K562 (cell line): ENCODE measurements at regions not wholly inside any gene's neighbourhood (a gene's known extent, or its start where the extent isn't known, plus 50 kb on each side); places are given as distances from the start of the nearest gene placed in this dataset.

Experiments used
- ARHGAP35 ChIP-seq: fragments of 450-650 bp; IDR thresholded peaks from 2 replicates; pipeline ENCODE4 v1.6.1; 2018; ENCODE audit not compliant: partially characterized antibody
- NR2C2 ChIP-seq, 2 experiments: fragments of 200-800 bp in 1 of 2; sonication (Bioruptor generic) in 1 of 2; sonication (generic) in 1 of 2; formaldehyde crosslinking in 1 of 2; IDR thresholded peaks; 2 replicates each; pipeline versions ENCODE4 v1.6.1 to v1.8.0; 2016 to 2022; ENCODE audit warnings: mild to moderate bottlenecking in 1 of 2, missing compliant biosample characterization in 1 of 2, missing genetic modification characterization in 1 of 2, missing genetic modification reagents in 1 of 2
- RHOXF2B ChIP-seq: fragments of 250-450 bp; sonication (Bioruptor Pico); conservative IDR thresholded peaks from 2 replicates; pipeline ENCODE4 v1.5.1; 2021
- ZNF274 ChIP-seq: IDR thresholded peaks from 2 replicates; pipeline ENCODE4 v1.6.1; 2011; ENCODE audit warnings: low read depth, mild to moderate bottlenecking, low read length, moderate library complexity, borderline replicate concordance
- TF ChIP-seq, protein P1 (sequence below): sonication (generic); formaldehyde crosslinking; IDR thresholded peaks from 2 replicates; pipeline ENCODE4 v1.8.1; 2023; ENCODE audit warnings: mild to moderate bottlenecking, missing genetic modification reagents
- TF ChIP-seq, protein P2 (sequence below): sonication (generic); formaldehyde crosslinking; IDR thresholded peaks from 2 replicates; pipeline ENCODE4 v1.8.0; 2022; ENCODE audit warnings: missing genetic modification reagents, mild to moderate bottlenecking, borderline replicate concordance
- TF ChIP-seq, protein P3 (sequence below): fragments of 250-450 bp; sonication (Bioruptor Pico); IDR thresholded peaks from 2 replicates; pipeline ENCODE4 v1.6.1; 2021; ENCODE audit warnings: mild to moderate bottlenecking
- TF ChIP-seq, protein P4 (sequence below): fragments of 450-650 bp; IDR thresholded peaks from 2 replicates; pipeline ENCODE4 v1.6.1; 2016; ENCODE audit warnings: mild to moderate bottlenecking, moderate library complexity

DNA sequence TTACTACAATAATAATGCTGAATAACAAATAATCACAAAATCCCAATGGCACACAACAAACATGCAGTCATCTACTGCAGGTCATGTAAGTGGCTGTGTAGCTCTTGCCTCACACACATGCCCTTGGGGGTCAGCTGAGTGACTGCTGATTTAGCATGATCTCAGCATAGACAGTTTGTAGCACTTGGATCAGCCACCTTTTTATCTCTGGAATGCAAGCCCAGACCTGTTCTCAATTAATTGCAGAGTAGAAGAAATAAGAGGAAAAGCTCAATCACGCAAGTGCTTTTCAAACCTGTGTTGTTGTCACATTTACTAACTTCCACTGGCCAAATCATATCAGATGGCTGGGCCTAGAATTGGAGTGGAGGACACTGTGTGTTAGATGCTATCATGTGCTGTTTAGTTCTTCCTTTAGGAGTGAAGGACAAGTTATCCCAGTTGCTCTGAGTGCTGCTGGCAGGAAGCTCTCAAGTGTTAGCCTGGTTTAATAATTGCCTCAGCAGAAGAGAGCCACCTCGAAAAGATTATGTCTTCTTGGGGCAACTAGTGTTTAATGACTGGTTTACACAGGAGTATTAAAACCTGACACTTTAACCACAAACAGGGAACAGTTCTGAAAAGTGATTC is 128.3 kb upstream of the EPHA5 start (continued):
- TF ChIP-seq, protein P1, sequence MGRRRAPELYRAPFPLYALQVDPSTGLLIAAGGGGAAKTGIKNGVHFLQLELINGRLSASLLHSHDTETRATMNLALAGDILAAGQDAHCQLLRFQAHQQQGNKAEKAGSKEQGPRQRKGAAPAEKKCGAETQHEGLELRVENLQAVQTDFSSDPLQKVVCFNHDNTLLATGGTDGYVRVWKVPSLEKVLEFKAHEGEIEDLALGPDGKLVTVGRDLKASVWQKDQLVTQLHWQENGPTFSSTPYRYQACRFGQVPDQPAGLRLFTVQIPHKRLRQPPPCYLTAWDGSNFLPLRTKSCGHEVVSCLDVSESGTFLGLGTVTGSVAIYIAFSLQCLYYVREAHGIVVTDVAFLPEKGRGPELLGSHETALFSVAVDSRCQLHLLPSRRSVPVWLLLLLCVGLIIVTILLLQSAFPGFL (CRISPR knock-in tag), result no peak
- TF ChIP-seq NR2C2 (CRISPR knock-in tag; IDR thresholded peaks at IDR 0.05), result no peak
- TF ChIP-seq NR2C2 (tag; IDR thresholded peaks at IDR 0.05), result no peak
- no peak for TF ChIP-seq ZNF274
- TF ChIP-seq, protein P2, sequence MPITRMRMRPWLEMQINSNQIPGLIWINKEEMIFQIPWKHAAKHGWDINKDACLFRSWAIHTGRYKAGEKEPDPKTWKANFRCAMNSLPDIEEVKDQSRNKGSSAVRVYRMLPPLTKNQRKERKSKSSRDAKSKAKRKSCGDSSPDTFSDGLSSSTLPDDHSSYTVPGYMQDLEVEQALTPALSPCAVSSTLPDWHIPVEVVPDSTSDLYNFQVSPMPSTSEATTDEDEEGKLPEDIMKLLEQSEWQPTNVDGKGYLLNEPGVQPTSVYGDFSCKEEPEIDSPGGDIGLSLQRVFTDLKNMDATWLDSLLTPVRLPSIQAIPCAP (CRISPR knock-in tag), result no peak
- TF ChIP-seq ARHGAP35, result no peak
- TF ChIP-seq, protein P3, sequence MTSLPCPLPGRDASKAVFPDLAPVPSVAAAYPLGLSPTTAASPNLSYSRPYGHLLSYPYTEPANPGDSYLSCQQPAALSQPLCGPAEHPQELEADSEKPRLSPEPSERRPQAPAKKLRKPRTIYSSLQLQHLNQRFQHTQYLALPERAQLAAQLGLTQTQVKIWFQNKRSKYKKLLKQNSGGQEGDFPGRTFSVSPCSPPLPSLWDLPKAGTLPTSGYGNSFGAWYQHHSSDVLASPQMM, result no peak
- TF ChIP-seq, protein P4, sequence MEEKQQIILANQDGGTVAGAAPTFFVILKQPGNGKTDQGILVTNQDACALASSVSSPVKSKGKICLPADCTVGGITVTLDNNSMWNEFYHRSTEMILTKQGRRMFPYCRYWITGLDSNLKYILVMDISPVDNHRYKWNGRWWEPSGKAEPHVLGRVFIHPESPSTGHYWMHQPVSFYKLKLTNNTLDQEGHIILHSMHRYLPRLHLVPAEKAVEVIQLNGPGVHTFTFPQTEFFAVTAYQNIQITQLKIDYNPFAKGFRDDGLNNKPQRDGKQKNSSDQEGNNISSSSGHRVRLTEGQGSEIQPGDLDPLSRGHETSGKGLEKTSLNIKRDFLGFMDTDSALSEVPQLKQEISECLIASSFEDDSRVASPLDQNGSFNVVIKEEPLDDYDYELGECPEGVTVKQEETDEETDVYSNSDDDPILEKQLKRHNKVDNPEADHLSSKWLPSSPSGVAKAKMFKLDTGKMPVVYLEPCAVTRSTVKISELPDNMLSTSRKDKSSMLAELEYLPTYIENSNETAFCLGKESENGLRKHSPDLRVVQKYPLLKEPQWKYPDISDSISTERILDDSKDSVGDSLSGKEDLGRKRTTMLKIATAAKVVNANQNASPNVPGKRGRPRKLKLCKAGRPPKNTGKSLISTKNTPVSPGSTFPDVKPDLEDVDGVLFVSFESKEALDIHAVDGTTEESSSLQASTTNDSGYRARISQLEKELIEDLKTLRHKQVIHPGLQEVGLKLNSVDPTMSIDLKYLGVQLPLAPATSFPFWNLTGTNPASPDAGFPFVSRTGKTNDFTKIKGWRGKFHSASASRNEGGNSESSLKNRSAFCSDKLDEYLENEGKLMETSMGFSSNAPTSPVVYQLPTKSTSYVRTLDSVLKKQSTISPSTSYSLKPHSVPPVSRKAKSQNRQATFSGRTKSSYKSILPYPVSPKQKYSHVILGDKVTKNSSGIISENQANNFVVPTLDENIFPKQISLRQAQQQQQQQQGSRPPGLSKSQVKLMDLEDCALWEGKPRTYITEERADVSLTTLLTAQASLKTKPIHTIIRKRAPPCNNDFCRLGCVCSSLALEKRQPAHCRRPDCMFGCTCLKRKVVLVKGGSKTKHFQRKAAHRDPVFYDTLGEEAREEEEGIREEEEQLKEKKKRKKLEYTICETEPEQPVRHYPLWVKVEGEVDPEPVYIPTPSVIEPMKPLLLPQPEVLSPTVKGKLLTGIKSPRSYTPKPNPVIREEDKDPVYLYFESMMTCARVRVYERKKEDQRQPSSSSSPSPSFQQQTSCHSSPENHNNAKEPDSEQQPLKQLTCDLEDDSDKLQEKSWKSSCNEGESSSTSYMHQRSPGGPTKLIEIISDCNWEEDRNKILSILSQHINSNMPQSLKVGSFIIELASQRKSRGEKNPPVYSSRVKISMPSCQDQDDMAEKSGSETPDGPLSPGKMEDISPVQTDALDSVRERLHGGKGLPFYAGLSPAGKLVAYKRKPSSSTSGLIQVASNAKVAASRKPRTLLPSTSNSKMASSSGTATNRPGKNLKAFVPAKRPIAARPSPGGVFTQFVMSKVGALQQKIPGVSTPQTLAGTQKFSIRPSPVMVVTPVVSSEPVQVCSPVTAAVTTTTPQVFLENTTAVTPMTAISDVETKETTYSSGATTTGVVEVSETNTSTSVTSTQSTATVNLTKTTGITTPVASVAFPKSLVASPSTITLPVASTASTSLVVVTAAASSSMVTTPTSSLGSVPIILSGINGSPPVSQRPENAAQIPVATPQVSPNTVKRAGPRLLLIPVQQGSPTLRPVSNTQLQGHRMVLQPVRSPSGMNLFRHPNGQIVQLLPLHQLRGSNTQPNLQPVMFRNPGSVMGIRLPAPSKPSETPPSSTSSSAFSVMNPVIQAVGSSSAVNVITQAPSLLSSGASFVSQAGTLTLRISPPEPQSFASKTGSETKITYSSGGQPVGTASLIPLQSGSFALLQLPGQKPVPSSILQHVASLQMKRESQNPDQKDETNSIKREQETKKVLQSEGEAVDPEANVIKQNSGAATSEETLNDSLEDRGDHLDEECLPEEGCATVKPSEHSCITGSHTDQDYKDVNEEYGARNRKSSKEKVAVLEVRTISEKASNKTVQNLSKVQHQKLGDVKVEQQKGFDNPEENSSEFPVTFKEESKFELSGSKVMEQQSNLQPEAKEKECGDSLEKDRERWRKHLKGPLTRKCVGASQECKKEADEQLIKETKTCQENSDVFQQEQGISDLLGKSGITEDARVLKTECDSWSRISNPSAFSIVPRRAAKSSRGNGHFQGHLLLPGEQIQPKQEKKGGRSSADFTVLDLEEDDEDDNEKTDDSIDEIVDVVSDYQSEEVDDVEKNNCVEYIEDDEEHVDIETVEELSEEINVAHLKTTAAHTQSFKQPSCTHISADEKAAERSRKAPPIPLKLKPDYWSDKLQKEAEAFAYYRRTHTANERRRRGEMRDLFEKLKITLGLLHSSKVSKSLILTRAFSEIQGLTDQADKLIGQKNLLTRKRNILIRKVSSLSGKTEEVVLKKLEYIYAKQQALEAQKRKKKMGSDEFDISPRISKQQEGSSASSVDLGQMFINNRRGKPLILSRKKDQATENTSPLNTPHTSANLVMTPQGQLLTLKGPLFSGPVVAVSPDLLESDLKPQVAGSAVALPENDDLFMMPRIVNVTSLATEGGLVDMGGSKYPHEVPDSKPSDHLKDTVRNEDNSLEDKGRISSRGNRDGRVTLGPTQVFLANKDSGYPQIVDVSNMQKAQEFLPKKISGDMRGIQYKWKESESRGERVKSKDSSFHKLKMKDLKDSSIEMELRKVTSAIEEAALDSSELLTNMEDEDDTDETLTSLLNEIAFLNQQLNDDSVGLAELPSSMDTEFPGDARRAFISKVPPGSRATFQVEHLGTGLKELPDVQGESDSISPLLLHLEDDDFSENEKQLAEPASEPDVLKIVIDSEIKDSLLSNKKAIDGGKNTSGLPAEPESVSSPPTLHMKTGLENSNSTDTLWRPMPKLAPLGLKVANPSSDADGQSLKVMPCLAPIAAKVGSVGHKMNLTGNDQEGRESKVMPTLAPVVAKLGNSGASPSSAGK, result no peak
- no peak for TF ChIP-seq RHOXF2B (CRISPR knock-in tag)
